GM18861 (cell line): ENCODE measurements at regions not wholly inside any gene's neighbourhood (a gene's known extent, or its start where the extent isn't known, plus 50 kb on each side); places are given as distances from the start of the nearest gene placed in this dataset.

Experiments used
- ATAC-seq: cut with Tn5 transposase; IDR thresholded peaks from one replicate; pipeline ENCODE4 v1.9.1; 2021; ENCODE audit not compliant: unreplicated experiment

- no peak for ATAC-seq
Measured at GRCh38 chr10:110432084-110432483, 65.6 kb upstream of the DUSP5 start.

- ATAC-seq: no peak
Measured at GRCh38 chr10:110432814-110433565, 64.7 kb upstream of the DUSP5 start.

- no peak for ATAC-seq
Measured at GRCh38 chr10:110433740-110434139, 64.0 kb upstream of the DUSP5 start.

- ATAC-seq: no peak
Measured at GRCh38 chr10:110434489-110435096, 63.1 kb upstream of the DUSP5 start.

- ATAC-seq: no peak
Measured at GRCh38 chr10:110436554-110437350, 61.0 kb upstream of the DUSP5 start.

- ATAC-seq: no peak
Measured at GRCh38 chr10:110437351-110437605, 60.4 kb upstream of the DUSP5 start.

- no peak for ATAC-seq
Measured at GRCh38 chr10:110437761-110438341, 59.9 kb upstream of the DUSP5 start.

- no peak for ATAC-seq
Measured at GRCh38 chr10:110442746-110443145, 55.0 kb upstream of the DUSP5 start.

GRCh38 chr10:110443239-110444003 is 54.3 kb upstream of the DUSP5 start:
- ATAC-seq: no peak

- ATAC-seq: no peak
Measured at GRCh38 chr10:110444004-110444337, 53.7 kb upstream of the DUSP5 start.

- no peak for ATAC-seq
Measured at GRCh38 chr10:110445871-110446270, 51.8 kb upstream of the DUSP5 start.

- ATAC-seq: no peak
Measured at GRCh38 chr10:110446277-110446676, 51.4 kb upstream of the DUSP5 start.

GRCh38 chr10:110446954-110447608 is 50.6 kb upstream of the DUSP5 start:
- ATAC-seq: no peak

- ATAC-seq: no peak
Measured at GRCh38 chr10:110447886-110448285, 49.8 kb upstream of the DUSP5 start.
